Cardiac muscle cell (in vitro differentiated cells and primary cell): ENCODE measurements at regions not wholly inside any gene's neighbourhood (a gene's known extent, or its start where the extent isn't known, plus 50 kb on each side); places are given as distances from the start of the nearest gene placed in this dataset.

Source experiments
- DNase-seq, 2 donors: peaks; one replicate each; pipeline versions ENCODE4 v3.0.0 to v3.0.0-alpha.2; 2010 to 2017; ENCODE audit warnings: low read depth in 1 of 2, low spot score in 1 of 2
- H3K27ac ChIP-seq: fragments of 200-600 bp; sonication (generic); 2 replicates; pipeline ENCODE4 v1.5.1; 2016
- H3K27me3 ChIP-seq: fragments of 200-600 bp; sonication (generic); 2 replicates; pipeline ENCODE4 v1.6.0; 2016; ENCODE audit warnings: control low read depth
- H3K36me3 ChIP-seq: fragments of 200-600 bp; sonication (generic); 2 replicates; pipeline ENCODE4 v1.5.1; 2016; ENCODE audit warnings: control low read depth
- H3K4me1 ChIP-seq: fragments of 200-600 bp; sonication (generic); 2 replicates; pipeline ENCODE4 v1.8.1; 2017; ENCODE audit warnings: low read depth, mild to moderate bottlenecking, mixed run types
- H3K4me3 ChIP-seq: fragments of 200-600 bp; sonication (generic); 2 replicates; pipeline ENCODE4 v1.5.1; 2016; ENCODE audit warnings: mild to moderate bottlenecking
- H3K9me3 ChIP-seq: fragments of 200-600 bp; sonication (generic); 2 replicates; pipeline ENCODE4 v1.5.1; 2017; ENCODE audit warnings: low read depth, mild to moderate bottlenecking, control low read depth
- CTCF ChIP-seq: IDR thresholded peaks from 2 replicates; pipeline ENCODE4 v1.5.1; 2012; ENCODE audit warnings: low read depth, mild to moderate bottlenecking, low read length

GRCh38 chr5:2902186-2902585 lies 150.7 kb upstream of the IRX2 start:
- TF ChIP-seq CTCF = no peak
- Histone ChIP-seq H3K36me3 (no peaks in the 10 kb centered on the region), H3K4me1 (no peaks in the 10 kb centered on the region), H3K27ac (no peak overlapping the region), H3K9me3 (no peaks in the 10 kb centered on the region), H3K27me3 (no peaks in the 10 kb centered on the region), H3K4me3 (no peak overlapping the region)
- no peak for DNase-seq

GRCh38 chr5:2901511-2901910 lies 150.0 kb upstream of the IRX2 start:
- Histone ChIP-seq H3K4me3 (no peak overlapping the region), H3K9me3 (no peaks in the 10 kb centered on the region), H3K27me3 (no peaks in the 10 kb centered on the region), H3K27ac (no peak overlapping the region), H3K4me1 (no peaks in the 10 kb centered on the region), H3K36me3 (no peaks in the 10 kb centered on the region)
- DNase-seq = no peak
- no peak for TF ChIP-seq CTCF

- TF ChIP-seq CTCF = no peak
- Histone ChIP-seq H3K4me1 (no peaks in the 10 kb centered on the region), H3K4me3 (no peak overlapping the region), H3K27me3 (no peaks in the 10 kb centered on the region), H3K9me3 (no peaks in the 10 kb centered on the region), H3K27ac (no peak overlapping the region), H3K36me3 (no peaks in the 10 kb centered on the region)
- DNase-seq = no peak
Measured at GRCh38 chr5:2901096-2901495, 149.6 kb upstream of the IRX2 start.

- no peak for TF ChIP-seq CTCF
- no peaks in the 10 kb centered on the region for H3K36me3 ChIP-seq
- no peak overlapping the region for H3K27ac ChIP-seq
- H3K27me3 ChIP-seq = no peaks in the 10 kb centered on the region
- H3K9me3 ChIP-seq = no peaks in the 10 kb centered on the region
- no peak overlapping the region for H3K4me3 ChIP-seq
- H3K4me1 ChIP-seq = no peaks in the 10 kb centered on the region
- no peak for DNase-seq
Measured at GRCh38 chr5:2900360-2900759, 148.9 kb upstream of the IRX2 start.

GRCh38 chr5:2899311-2899710 lies 147.8 kb upstream of the IRX2 start:
- Histone ChIP-seq H3K4me3 (no peak overlapping the region), H3K27me3 (no peaks in the 10 kb centered on the region), H3K9me3 (no peaks in the 10 kb centered on the region), H3K36me3 (no peaks in the 10 kb centered on the region), H3K27ac (no peak overlapping the region), H3K4me1 (peaks cover 2% of the 10 kb centered on the region)
- no peak for DNase-seq
- no peak for TF ChIP-seq CTCF

GRCh38 chr5:2898661-2899060 lies 147.2 kb upstream of the IRX2 start:
- H3K27me3 ChIP-seq = no peaks in the 10 kb centered on the region
- no peaks in the 10 kb centered on the region for H3K36me3 ChIP-seq
- H3K4me3 ChIP-seq = no peak overlapping the region
- DNase-seq = no peak
- no peak overlapping the region for H3K27ac ChIP-seq
- H3K4me1 ChIP-seq = peaks cover 5% of the 10 kb centered on the region
- no peak for TF ChIP-seq CTCF
- no peaks in the 10 kb centered on the region for H3K9me3 ChIP-seq
